Activated CD4-positive, alpha-beta T cell treated with anti-CD3 and anti-CD28 coated beads, Interleukin-2, amount 10 ng/mL, durations not matched to agents 7 days and 5 days (primary cell): ENCODE measurements at regions not wholly inside any gene's neighbourhood (a gene's known extent, or its start where the extent isn't known, plus 50 kb on each side); places are given as distances from the start of the nearest gene placed in this dataset.
"Not testable (repeated sequence)": the region's sequence is repeated elsewhere in the genome, so short reads cannot be mapped to it uniquely, and the experiment has no call there.

ENCODE experiments used
- CTCF ChIA-PET: fragments of 350-600 bp; sonication (Branson Sonifier 250); formaldehyde crosslinking; loops from one replicate; lab custom pipeline; 2021; ENCODE audit warnings: antibody characterized with exemption; lab: Charles Lee
- POLR2A ChIA-PET: fragments of 350-600 bp; sonication (Branson Sonifier 250); formaldehyde crosslinking; loops from one replicate; lab custom pipeline; 2021; ENCODE audit warnings: antibody characterized with exemption; lab: Charles Lee
- DNase-seq: peaks from one replicate; pipeline ENCODE4 v3.0.0-alpha.2; 2020
- H3K27ac Mint-ChIP-seq: one replicate; pipeline ENCODE4 v1.8.0; 2021; ENCODE audit warnings: mild to moderate bottlenecking, moderate library complexity, mixed read lengths
- H3K27me3 Mint-ChIP-seq: one replicate; pipeline ENCODE4 v1.8.0; 2021; ENCODE audit warnings: mixed read lengths
- H3K36me3 Mint-ChIP-seq: one replicate; pipeline ENCODE4 v1.8.0; 2021; ENCODE audit warnings: low read depth, mixed read lengths
- H3K4me1 Mint-ChIP-seq: one replicate; pipeline ENCODE4 v1.8.0; 2021; ENCODE audit warnings: mixed read lengths
- H3K4me3 Mint-ChIP-seq: one replicate; pipeline ENCODE4 v1.8.0; 2021; ENCODE audit warnings: mild to moderate bottlenecking, moderate library complexity, mixed read lengths
- H3K9me3 Mint-ChIP-seq: one replicate; pipeline ENCODE4 v1.8.0; 2021; ENCODE audit warnings: mixed read lengths

- no peaks in the 10 kb centered on the region for H3K36me3 Mint-ChIP-seq
- no peaks in the 10 kb centered on the region for H3K4me1 Mint-ChIP-seq
- H3K27ac Mint-ChIP-seq, result no peak overlapping the region
- H3K9me3 Mint-ChIP-seq, result no peaks in the 10 kb centered on the region
- H3K27me3 Mint-ChIP-seq, result no peaks in the 10 kb centered on the region
- ChIA-PET POLR2A (no interaction called here), CTCF (interaction anchor here (0.6 kb wide), 1 partner anchor 146 kb away, joined by 3 read pairs; no protein-coding TSS in a partner anchor)
- DNase-seq, result no peak
- no peak overlapping the region for H3K4me3 Mint-ChIP-seq
Measured at GRCh38 chr13:78102121-78102677, 183.6 kb upstream of the EDNRB start.

GRCh38 chr13:78100486-78100885 is 181.9 kb upstream of the EDNRB start:
- ChIA-PET POLR2A (no interaction called here), CTCF (no interaction called here)
- H3K27ac Mint-ChIP-seq, result no peak overlapping the region
- no peak overlapping the region for H3K4me3 Mint-ChIP-seq
- no peaks in the 10 kb centered on the region for H3K27me3 Mint-ChIP-seq
- H3K36me3 Mint-ChIP-seq, result no peaks in the 10 kb centered on the region
- DNase-seq, result no peak
- no peaks in the 10 kb centered on the region for H3K4me1 Mint-ChIP-seq
- no peaks in the 10 kb centered on the region for H3K9me3 Mint-ChIP-seq

GRCh38 chr13:78098249-78098648 is 179.6 kb upstream of the EDNRB start:
- H3K9me3 Mint-ChIP-seq, result no peaks in the 10 kb centered on the region
- CTCF ChIA-PET, result no interaction called here
- H3K4me3 Mint-ChIP-seq, result no peak overlapping the region
- H3K36me3 Mint-ChIP-seq, result no peaks in the 10 kb centered on the region
- H3K4me1 Mint-ChIP-seq, result no peaks in the 10 kb centered on the region
- H3K27ac Mint-ChIP-seq, result no peak overlapping the region
- H3K27me3 Mint-ChIP-seq, result no peaks in the 10 kb centered on the region
- POLR2A ChIA-PET, result no interaction called here
- DNase-seq, result no peak

- CTCF ChIA-PET, result no interaction called here
- no peaks in the 10 kb centered on the region for H3K27me3 Mint-ChIP-seq
- POLR2A ChIA-PET, result no interaction called here
Measured at GRCh38 chr13:78096221-78096620, 177.6 kb upstream of the EDNRB start.

DNA sequence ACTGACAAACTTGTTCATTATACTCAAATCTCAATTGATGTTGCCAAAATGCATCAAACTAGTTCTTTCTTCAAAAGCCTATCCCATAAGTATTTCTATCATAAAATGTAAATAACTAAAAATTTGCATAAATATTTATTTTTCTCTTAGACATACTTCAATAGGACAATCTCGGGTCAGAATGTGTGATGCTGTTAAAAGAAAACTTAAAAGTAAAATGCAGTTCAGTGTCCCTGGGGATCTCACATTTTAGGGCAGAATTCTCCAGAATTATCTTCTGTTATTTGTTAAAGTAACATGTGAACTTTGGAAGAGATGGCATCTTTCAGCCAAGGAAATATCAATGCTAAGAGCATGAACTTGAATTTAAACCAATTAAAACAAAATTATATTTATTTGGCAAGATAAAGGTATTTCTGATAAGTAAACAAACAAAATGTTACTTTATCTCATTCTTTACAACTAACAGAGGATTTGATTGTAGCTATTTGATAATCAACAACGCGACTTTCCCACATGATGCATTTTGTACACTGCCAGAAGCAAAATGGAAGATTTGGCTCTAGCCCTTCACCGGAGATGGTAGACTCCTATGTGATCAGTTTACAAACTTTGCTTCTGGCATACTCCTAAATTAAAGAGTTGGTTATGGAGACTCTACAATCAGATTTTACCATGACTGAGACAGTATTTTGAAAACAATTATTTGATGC is 169.5 kb upstream of the EDNRB start:
- no peaks in the 10 kb centered on the region for H3K36me3 Mint-ChIP-seq
- no peak overlapping the region for H3K4me3 Mint-ChIP-seq
- H3K9me3 Mint-ChIP-seq, result no peaks in the 10 kb centered on the region
- H3K27ac Mint-ChIP-seq, result no peak overlapping the region
- POLR2A ChIA-PET, result no interaction called here
- CTCF ChIA-PET, result no interaction called here
- no peak for DNase-seq
- H3K4me1 Mint-ChIP-seq, result no peaks in the 10 kb centered on the region
- H3K27me3 Mint-ChIP-seq, result peaks cover 19% of the 10 kb centered on the region

More at GRCh38 chr13:78096221-78096620, 177.6 kb upstream of the EDNRB start:
- no peak overlapping the region for H3K27ac Mint-ChIP-seq
- no peak for DNase-seq
- no peaks in the 10 kb centered on the region for H3K4me1 Mint-ChIP-seq
- no peak overlapping the region for H3K4me3 Mint-ChIP-seq
- H3K36me3 Mint-ChIP-seq, result no peaks in the 10 kb centered on the region
- H3K9me3 Mint-ChIP-seq, result no peaks in the 10 kb centered on the region

GRCh38 chr13:78085434-78086225 is 167.0 kb upstream of the EDNRB start:
- H3K4me1 Mint-ChIP-seq, result no peaks in the 10 kb centered on the region
- CTCF ChIA-PET, result no interaction called here
- H3K4me3 Mint-ChIP-seq, result no peak overlapping the region

GRCh38 chr13:78084401-78084800 is 165.8 kb upstream of the EDNRB start:
- no peaks in the 10 kb centered on the region for H3K36me3 Mint-ChIP-seq
- H3K27me3 Mint-ChIP-seq, result peaks cover 17% of the 10 kb centered on the region
- H3K4me1 Mint-ChIP-seq, result no peaks in the 10 kb centered on the region
- H3K9me3 Mint-ChIP-seq, result peaks cover 8% of the 10 kb centered on the region
- no peak overlapping the region for H3K4me3 Mint-ChIP-seq
- DNase-seq, result no peak
- H3K27ac Mint-ChIP-seq, result no peak overlapping the region
- ChIA-PET POLR2A (no interaction called here), CTCF (no interaction called here)

More at GRCh38 chr13:78085434-78086225, 167.0 kb upstream of the EDNRB start:
- no peak for DNase-seq
- H3K27ac Mint-ChIP-seq, result no peak overlapping the region
- H3K36me3 Mint-ChIP-seq, result no peaks in the 10 kb centered on the region
- H3K9me3 Mint-ChIP-seq, result peaks cover 8% of the 10 kb centered on the region
- H3K27me3 Mint-ChIP-seq, result peaks cover 19% of the 10 kb centered on the region
- POLR2A ChIA-PET, result no interaction called here

DNA sequence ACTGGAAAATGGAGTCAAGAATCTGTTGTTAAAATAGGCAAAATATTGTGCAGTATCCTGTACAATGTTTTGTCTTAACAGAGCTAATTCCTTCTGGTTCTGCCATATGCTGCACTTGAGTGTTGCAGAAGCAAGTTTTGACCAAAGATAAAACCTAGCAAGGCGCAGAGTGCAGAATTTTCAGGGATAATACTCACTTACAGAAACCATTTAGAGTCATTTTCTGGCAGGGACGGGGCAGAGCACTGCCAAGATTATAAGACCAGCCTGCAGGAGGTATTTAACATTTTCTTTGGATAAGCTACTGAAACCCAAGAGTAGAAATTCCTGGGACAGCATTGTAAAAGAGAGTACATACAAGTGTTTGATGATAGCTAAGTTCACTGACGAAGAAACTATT is 159.5 kb upstream of the EDNRB start:
- Mint-ChIP-seq H3K4me1 (no peaks in the 10 kb centered on the region), H3K27me3 (no peaks in the 10 kb centered on the region), H3K4me3 (no peak overlapping the region), H3K27ac (no peak overlapping the region), H3K36me3 (no peaks in the 10 kb centered on the region), H3K9me3 (peaks cover 8% of the 10 kb centered on the region)
- CTCF ChIA-PET, result no interaction called here
- POLR2A ChIA-PET, result no interaction called here
- DNase-seq, result no peak

- Mint-ChIP-seq H3K4me1 (no peaks in the 10 kb centered on the region), H3K27me3 (no peaks in the 10 kb centered on the region), H3K4me3 (no peak overlapping the region), H3K9me3 (peaks cover 2% of the 10 kb centered on the region), H3K27ac (no peak overlapping the region), H3K36me3 (no peaks in the 10 kb centered on the region)
- POLR2A ChIA-PET, result no interaction called here
- DNase-seq, result no peak
- CTCF ChIA-PET, result no interaction called here
Measured at GRCh38 chr13:78067290-78067689, 148.7 kb upstream of the EDNRB start.

DNA sequence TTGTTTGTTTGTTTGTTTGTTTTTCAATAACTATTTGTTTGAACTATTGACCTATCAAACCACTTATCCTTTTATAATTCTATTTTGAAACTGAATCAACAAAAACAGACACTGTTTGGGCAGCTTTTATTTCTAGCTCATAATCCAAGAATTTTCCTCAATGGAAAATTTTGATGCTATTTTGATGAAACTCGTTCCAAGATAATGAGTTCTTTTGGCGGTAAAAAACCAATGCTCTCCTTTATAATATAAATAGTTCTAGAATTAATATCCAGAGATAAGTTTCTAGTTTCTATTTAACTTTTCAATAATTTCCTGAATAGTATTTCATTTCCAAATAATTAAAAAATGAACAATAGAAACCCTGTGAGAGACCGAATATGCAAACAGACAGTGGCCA is 146.5 kb upstream of the EDNRB start:
- peaks cover 2% of the 10 kb centered on the region for H3K9me3 Mint-ChIP-seq
- H3K27me3 Mint-ChIP-seq, result no peaks in the 10 kb centered on the region
- no peak for DNase-seq
- H3K27ac Mint-ChIP-seq, result no peak overlapping the region
- H3K36me3 Mint-ChIP-seq, result no peaks in the 10 kb centered on the region
- no peak overlapping the region for H3K4me3 Mint-ChIP-seq
- no peaks in the 10 kb centered on the region for H3K4me1 Mint-ChIP-seq
- POLR2A ChIA-PET, result no interaction called here
- CTCF ChIA-PET, result no interaction called here

DNA sequence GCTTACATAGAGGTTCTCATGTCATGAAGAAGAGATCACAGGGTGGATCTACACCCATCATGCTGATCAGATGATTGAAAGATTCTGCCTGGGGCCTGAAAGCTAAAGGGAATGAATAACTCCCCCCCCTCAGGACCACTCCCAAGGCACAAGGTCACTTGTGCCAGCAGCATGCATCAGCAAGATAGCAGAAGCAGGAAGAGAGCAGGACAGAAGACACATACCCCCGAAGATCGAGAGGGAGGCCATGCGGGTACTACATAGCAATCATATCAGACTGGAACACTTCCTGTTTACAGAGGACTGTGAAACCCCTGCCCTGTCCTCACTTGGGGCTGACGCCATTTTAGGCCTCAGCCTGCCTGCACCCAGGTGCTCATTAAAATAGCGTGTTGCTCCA is 143.2 kb upstream of the EDNRB start:
- CTCF ChIA-PET, result no interaction called here
- no peaks in the 10 kb centered on the region for H3K27me3 Mint-ChIP-seq
- POLR2A ChIA-PET, result no interaction called here
- H3K9me3 Mint-ChIP-seq, result peaks cover 4% of the 10 kb centered on the region
- no peak for DNase-seq
- no peak overlapping the region for H3K27ac Mint-ChIP-seq
- no peak overlapping the region for H3K4me3 Mint-ChIP-seq
- no peaks in the 10 kb centered on the region for H3K4me1 Mint-ChIP-seq
- H3K36me3 Mint-ChIP-seq, result no peaks in the 10 kb centered on the region

DNA sequence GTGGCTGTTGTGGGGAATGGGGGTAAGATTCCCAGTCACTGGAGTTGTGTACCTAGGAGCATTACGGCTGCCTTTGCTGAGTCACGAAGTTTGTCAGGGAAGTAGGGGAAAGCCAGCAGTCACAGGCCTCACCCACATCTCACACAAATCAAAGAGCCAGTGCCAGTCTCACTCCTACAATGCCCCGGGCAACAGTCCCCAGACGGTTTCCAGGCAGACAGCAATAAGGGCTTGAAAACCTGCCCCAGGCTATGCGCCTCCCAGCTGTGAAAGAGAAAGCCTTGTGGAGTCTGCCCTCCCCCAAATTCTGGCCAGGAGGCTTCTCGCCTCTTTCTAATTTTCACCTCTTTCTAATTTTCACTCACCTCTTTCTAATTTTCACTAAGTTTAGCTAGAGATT is 142.3 kb upstream of the EDNRB start:
- H3K36me3 Mint-ChIP-seq, result no peaks in the 10 kb centered on the region
- H3K27me3 Mint-ChIP-seq, result no peaks in the 10 kb centered on the region
- no peak for DNase-seq
- H3K9me3 Mint-ChIP-seq, result peaks cover 9% of the 10 kb centered on the region
- CTCF ChIA-PET, result no interaction called here
- no peaks in the 10 kb centered on the region for H3K4me1 Mint-ChIP-seq
- H3K4me3 Mint-ChIP-seq, result no peak overlapping the region
- POLR2A ChIA-PET, result no interaction called here
- no peak overlapping the region for H3K27ac Mint-ChIP-seq

DNA sequence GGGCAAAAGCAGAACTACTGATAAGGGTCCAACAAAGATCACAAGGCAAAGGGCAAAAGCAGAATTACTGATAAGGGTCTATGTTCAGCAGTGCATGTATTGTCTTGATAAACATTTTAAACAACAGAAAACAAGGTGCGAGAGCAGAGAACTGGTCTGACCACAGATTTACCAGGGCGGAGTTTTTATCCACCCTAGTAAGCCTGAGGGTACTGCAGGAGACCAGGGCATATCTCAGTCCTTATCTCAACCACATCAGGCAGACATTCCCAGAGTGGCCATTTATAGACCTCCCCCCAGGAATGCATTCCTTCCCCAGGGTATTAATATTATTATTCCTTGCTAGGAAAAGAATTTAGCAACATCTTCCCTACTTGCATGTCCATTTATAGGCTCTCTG is 138.2 kb upstream of the EDNRB start:
- CTCF ChIA-PET, result not testable (repeated sequence)

More for the DNA sequence above, 138.2 kb upstream of the EDNRB start:
- DNase-seq, H3K9me3 Mint-ChIP-seq, H3K4me1 Mint-ChIP-seq, H3K4me3 Mint-ChIP-seq, H3K27ac Mint-ChIP-seq, H3K36me3 Mint-ChIP-seq, H3K27me3 Mint-ChIP-seq, POLR2A ChIA-PET: not testable (repeated sequence)
